ENCODE measurements at regions not wholly inside any gene's neighbourhood (a gene's known extent, or its start where the extent isn't known, plus 50 kb on each side); places are given as distances from the start of the nearest gene placed in this dataset.

GRCh38 chr10:3420527-3421469 is 248.2 kb upstream of the PITRM1 start:
- peaks cover 22% of the 10 kb centered on the region for H3K27me3 Mint-ChIP-seq
- H3K9me3 Mint-ChIP-seq: no peaks in the 10 kb centered on the region
- no peaks in the 10 kb centered on the region for H3K36me3 Mint-ChIP-seq (ENCODE audit: low read depth)
- no peak overlapping the region for H3K4me3 Mint-ChIP-seq
- no peak overlapping the region for H3K27ac Mint-ChIP-seq
- H3K4me1 Mint-ChIP-seq (ENCODE audit: low read depth): peaks cover 28% of the 10 kb centered on the region
- DNase-seq: no peak

GRCh38 chr10:3419719-3420495 is 247.3 kb upstream of the PITRM1 start:
- no peaks in the 10 kb centered on the region for H3K9me3 Mint-ChIP-seq
- H3K27me3 Mint-ChIP-seq: peaks cover 19% of the 10 kb centered on the region
- H3K27ac Mint-ChIP-seq: no peak overlapping the region
- no peak for DNase-seq
- H3K36me3 Mint-ChIP-seq (ENCODE audit: low read depth): no peaks in the 10 kb centered on the region
- H3K4me3 Mint-ChIP-seq: no peak overlapping the region
- H3K4me1 Mint-ChIP-seq (ENCODE audit: low read depth): peaks cover 28% of the 10 kb centered on the region

GRCh38 chr10:3418926-3419325 is 246.3 kb upstream of the PITRM1 start:
- H3K4me1 Mint-ChIP-seq (ENCODE audit: low read depth): peaks cover 28% of the 10 kb centered on the region
- H3K27ac Mint-ChIP-seq: no peak overlapping the region
- no peaks in the 10 kb centered on the region for H3K36me3 Mint-ChIP-seq (ENCODE audit: low read depth)
- no peak for DNase-seq
- no peak overlapping the region for H3K4me3 Mint-ChIP-seq
- no peaks in the 10 kb centered on the region for H3K9me3 Mint-ChIP-seq
- peaks cover 10% of the 10 kb centered on the region for H3K27me3 Mint-ChIP-seq

- no peak for DNase-seq
- no peaks in the 10 kb centered on the region for H3K9me3 Mint-ChIP-seq
- H3K4me1 Mint-ChIP-seq (ENCODE audit: low read depth): peaks cover 28% of the 10 kb centered on the region
- no peaks in the 10 kb centered on the region for H3K36me3 Mint-ChIP-seq (ENCODE audit: low read depth)
- peaks cover 10% of the 10 kb centered on the region for H3K27me3 Mint-ChIP-seq
- H3K27ac Mint-ChIP-seq: no peak overlapping the region
- no peak overlapping the region for H3K4me3 Mint-ChIP-seq
These were observed 245.6 kb upstream of the PITRM1 start for GRCh38 chr10:3418041-3418754.

DNA sequence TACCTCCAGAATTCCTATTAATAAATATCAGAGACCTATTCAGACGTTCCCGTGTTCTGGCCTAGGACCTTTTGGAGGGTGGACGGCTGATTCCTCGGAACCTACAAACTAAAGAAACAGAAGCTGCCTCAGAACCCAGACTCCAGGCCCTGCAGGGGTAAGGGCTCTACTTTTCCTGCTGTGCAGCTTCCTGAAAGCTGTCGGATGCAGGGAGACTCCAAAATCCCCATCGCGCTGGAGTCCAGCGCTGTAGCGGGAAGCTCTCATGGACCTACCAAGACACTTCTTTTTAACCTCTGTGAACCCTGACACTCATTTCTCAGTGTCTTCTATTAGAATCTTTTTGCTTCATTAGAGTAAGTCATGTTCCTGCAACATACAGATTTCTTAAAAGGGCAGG is 244.5 kb upstream of the PITRM1 start:
- no peak overlapping the region for H3K4me3 Mint-ChIP-seq
- no peak overlapping the region for H3K27ac Mint-ChIP-seq
- H3K4me1 Mint-ChIP-seq (ENCODE audit: low read depth): peaks cover 24% of the 10 kb centered on the region
- H3K36me3 Mint-ChIP-seq (ENCODE audit: low read depth): no peaks in the 10 kb centered on the region
- no peak for DNase-seq
- peaks cover 10% of the 10 kb centered on the region for H3K27me3 Mint-ChIP-seq
- H3K9me3 Mint-ChIP-seq: no peaks in the 10 kb centered on the region

- no peak for DNase-seq
- peaks cover 16% of the 10 kb centered on the region for H3K4me1 Mint-ChIP-seq (ENCODE audit: low read depth)
- no peaks in the 10 kb centered on the region for H3K36me3 Mint-ChIP-seq (ENCODE audit: low read depth)
- H3K27me3 Mint-ChIP-seq: peaks cover 9% of the 10 kb centered on the region
- H3K27ac Mint-ChIP-seq: no peak overlapping the region
- no peak overlapping the region for H3K4me3 Mint-ChIP-seq
- H3K9me3 Mint-ChIP-seq: peaks cover 2% of the 10 kb centered on the region
These were observed 243.5 kb upstream of the PITRM1 start for GRCh38 chr10:3415878-3416605.

- H3K36me3 Mint-ChIP-seq (ENCODE audit: low read depth): no peaks in the 10 kb centered on the region
- peaks cover 8% of the 10 kb centered on the region for H3K4me1 Mint-ChIP-seq (ENCODE audit: low read depth)
- no peak overlapping the region for H3K4me3 Mint-ChIP-seq
These were observed 242.6 kb upstream of the PITRM1 start for GRCh38 chr10:3415038-3415736.

DNA sequence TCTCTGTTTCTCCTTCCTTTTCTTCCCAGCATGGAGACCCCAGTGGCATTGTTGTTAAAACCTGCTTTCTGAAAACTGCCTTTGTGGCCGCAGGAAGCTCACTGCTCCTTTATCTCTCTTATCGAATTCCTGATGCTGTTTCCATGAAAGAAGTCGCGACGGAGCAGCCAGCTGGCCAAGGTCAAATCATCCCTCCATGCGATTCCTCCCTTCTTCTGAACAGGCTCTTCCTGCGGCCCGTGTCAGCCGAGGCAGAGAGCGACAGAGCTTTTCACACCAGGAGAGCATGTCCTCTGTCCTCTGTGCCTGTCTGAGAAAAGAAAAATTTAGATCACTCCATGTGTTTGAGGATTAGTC is 242.1 kb upstream of the PITRM1 start:
- Mint-ChIP-seq H3K4me1 (ENCODE audit: low read depth) (peaks cover 2% of the 10 kb centered on the region), H3K36me3 (ENCODE audit: low read depth) (no peaks in the 10 kb centered on the region), H3K4me3 (no peak overlapping the region), H3K9me3 (peaks cover 4% of the 10 kb centered on the region), H3K27ac (no peak overlapping the region), H3K27me3 (no peaks in the 10 kb centered on the region)
- DNase-seq: no peak

More at GRCh38 chr10:3415038-3415736, 242.6 kb upstream of the PITRM1 start:
- Mint-ChIP-seq H3K27me3 (peaks cover under 1% of the 10 kb centered on the region), H3K9me3 (peaks cover 4% of the 10 kb centered on the region), H3K27ac (no peak overlapping the region)
- no peak for DNase-seq

- H3K27ac Mint-ChIP-seq: no peak overlapping the region
These were observed 241.5 kb upstream of the PITRM1 start for GRCh38 chr10:3413937-3414666.

DNA sequence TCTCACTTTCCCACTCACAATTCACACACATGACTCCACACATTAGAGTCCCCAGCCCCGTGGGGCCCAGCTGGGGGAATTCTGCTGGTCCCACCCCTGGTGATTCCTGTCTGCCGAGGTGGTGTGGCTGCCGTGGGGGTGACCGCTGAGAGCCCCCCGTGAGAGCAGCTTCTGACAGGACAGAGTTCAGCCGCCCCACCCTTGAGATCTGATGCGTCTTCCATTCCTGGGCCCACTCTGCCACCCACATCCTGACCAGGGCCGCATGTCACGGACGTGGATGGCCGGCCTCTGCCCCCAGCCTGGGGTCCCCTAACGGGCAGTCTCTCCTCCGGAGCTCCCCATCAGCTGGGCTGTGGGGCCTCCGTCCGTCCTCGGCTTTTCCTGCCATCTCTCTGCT is 240.1 kb upstream of the PITRM1 start:
- Mint-ChIP-seq H3K9me3 (peaks cover 4% of the 10 kb centered on the region), H3K4me3 (no peak overlapping the region), H3K36me3 (ENCODE audit: low read depth) (no peaks in the 10 kb centered on the region), H3K27me3 (peaks cover 3% of the 10 kb centered on the region), H3K27ac (no peak overlapping the region), H3K4me1 (ENCODE audit: low read depth) (no peaks in the 10 kb centered on the region)
- DNase-seq: no peak

More at GRCh38 chr10:3413937-3414666, 241.5 kb upstream of the PITRM1 start:
- Mint-ChIP-seq H3K9me3 (peaks cover 4% of the 10 kb centered on the region), H3K27me3 (no peaks in the 10 kb centered on the region), H3K36me3 (ENCODE audit: low read depth) (no peaks in the 10 kb centered on the region), H3K4me3 (no peak overlapping the region), H3K4me1 (ENCODE audit: low read depth) (no peaks in the 10 kb centered on the region)
- no peak for DNase-seq

DNA sequence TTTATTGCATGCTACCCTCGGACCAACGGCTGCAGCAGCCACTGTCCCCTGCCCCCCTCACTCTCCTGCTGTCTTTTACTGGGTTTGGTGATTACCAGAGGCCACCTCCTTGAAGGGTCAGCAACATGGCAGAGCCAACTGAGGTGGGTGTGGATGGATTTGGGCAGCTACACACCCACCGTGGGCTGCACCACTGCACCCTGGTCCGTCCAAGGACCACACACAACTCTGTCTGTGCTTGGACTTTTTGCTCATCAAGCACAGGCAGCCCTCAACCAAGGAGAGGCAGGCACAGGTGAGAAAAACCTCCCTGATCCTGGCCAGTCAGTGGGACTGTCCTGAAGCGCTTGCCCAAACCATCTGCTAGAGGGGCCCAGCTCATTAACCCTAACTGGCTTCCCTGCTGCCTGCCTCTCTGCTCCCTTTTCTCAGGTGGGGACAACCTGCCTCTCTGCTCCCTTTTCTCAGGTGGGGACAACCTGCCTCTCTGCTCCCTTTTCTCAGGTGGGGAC is 239.5 kb upstream of the PITRM1 start:
- no peak overlapping the region for H3K4me3 Mint-ChIP-seq
- H3K4me1 Mint-ChIP-seq (ENCODE audit: low read depth): no peaks in the 10 kb centered on the region
- H3K36me3 Mint-ChIP-seq (ENCODE audit: low read depth): no peaks in the 10 kb centered on the region
- peaks cover 4% of the 10 kb centered on the region for H3K27me3 Mint-ChIP-seq
- DNase-seq: no peak
- peaks cover 4% of the 10 kb centered on the region for H3K9me3 Mint-ChIP-seq
- H3K27ac Mint-ChIP-seq: no peak overlapping the region

DNA sequence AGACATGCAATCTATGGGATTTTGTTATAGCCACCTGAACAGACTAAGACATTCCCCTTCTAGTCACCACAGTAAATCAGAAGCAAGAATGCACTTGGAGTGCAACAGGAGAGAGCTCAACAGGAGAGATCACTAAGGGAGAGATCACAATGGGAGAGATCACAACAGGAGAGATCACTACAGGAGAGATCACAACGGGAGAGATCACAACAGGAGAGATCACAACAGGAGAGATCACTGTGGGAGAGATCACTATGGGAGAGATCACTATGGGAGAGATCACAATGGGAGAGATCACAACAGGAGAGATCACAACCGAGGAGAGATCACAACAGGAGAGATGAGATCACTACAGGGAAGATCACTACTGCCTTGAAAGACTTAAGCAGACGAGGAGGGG is 238.5 kb upstream of the PITRM1 start:
- Mint-ChIP-seq H3K27me3 (peaks cover 7% of the 10 kb centered on the region), H3K4me1 (ENCODE audit: low read depth) (no peaks in the 10 kb centered on the region), H3K36me3 (ENCODE audit: low read depth) (no peaks in the 10 kb centered on the region), H3K27ac (no peak overlapping the region), H3K9me3 (peaks cover 4% of the 10 kb centered on the region), H3K4me3 (no peak overlapping the region)
- DNase-seq: no peak

DNA sequence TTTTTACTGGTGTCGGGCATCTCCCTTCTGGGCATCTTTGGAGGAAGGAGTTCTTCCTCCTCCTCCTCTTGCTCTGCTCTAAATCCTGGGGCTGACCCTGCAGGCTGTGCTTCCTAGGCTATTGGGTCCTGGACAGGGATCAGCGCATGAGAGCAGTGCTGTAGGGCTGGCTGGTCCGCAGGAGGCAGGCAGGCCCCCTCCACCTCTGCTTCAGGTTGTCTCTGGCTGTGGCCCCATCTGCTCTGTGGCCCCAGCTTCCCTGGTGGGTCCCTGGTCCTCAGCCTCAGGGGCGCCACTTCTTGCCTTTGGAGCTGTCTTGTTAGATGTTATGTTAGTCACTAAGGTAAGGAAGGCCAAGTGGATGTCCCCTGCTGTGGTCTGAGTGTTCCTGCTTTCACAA is 237.3 kb upstream of the PITRM1 start:
- Mint-ChIP-seq H3K36me3 (ENCODE audit: low read depth) (no peaks in the 10 kb centered on the region), H3K4me3 (no peak overlapping the region), H3K4me1 (ENCODE audit: low read depth) (no peaks in the 10 kb centered on the region)

More for the DNA sequence above, 237.3 kb upstream of the PITRM1 start:
- Mint-ChIP-seq H3K27me3 (peaks cover 9% of the 10 kb centered on the region), H3K27ac (no peak overlapping the region), H3K9me3 (peaks cover 4% of the 10 kb centered on the region)
- no peak for DNase-seq

All from activated T-cell treated with anti-CD3 and anti-CD28 coated beads, Interleukin-2, amount 50 U/mL, for 24 hours (primary cell).